Spleen (tissue), 11 donors: ENCODE measurements at regions not wholly inside any gene's neighbourhood (a gene's known extent, or its start where the extent isn't known, plus 50 kb on each side); places are given as distances from the start of the nearest gene placed in this dataset.

Experiments used
- DNase-seq: peaks from one replicate; pipeline ENCODE4 v3.0.0-alpha.2; 2020
- H3K27ac ChIP-seq, 8 donors: fragments of 200-600 bp; sonication (generic) in 7 of 8; 1 replicate in 4 of 8; 2 replicates in 4 of 8; pipeline versions ENCODE4 v1.5.0 to v1.8.0; 2016 to 2021; ENCODE audit warnings: inconsistent platforms in 4 of 8, mild to moderate bottlenecking in 4 of 8, moderate library complexity in 1 of 8
- H3K27me3 ChIP-seq, 7 donors: fragments of 200-600 bp; sonication (generic) in 6 of 7; replicated peaks in 1 of 7; 1 replicate in 4 of 7; 2 replicates in 3 of 7; pipeline versions ENCODE4 v1.5.0 to v1.8.0; 2016 to 2021; ENCODE audit warnings: inconsistent platforms in 3 of 7, mild to moderate bottlenecking in 1 of 7
- H3K36me3 ChIP-seq, 6 donors: fragments of 200-600 bp; sonication (generic) in 5 of 6; 1 replicate in 4 of 6; 2 replicates in 2 of 6; pipeline versions ENCODE4 v1.5.0 to v1.8.0; 2016 to 2021; ENCODE audit warnings: inconsistent platforms in 2 of 6
- H3K4me1 ChIP-seq, 6 donors: fragments of 200-600 bp; sonication (generic) in 5 of 6; 1 replicate in 3 of 6; 2 replicates in 3 of 6; pipeline versions ENCODE4 v1.5.0 to v1.8.0; 2016 to 2021; ENCODE audit warnings: inconsistent platforms in 3 of 6
- H3K4me3 ChIP-seq, 8 donors: fragments of 200-600 bp; sonication (generic) in 7 of 8; 1 replicate in 4 of 8; 2 replicates in 4 of 8; pipeline versions ENCODE4 v1.5.0 to v1.8.0; 2016 to 2021; ENCODE audit warnings: inconsistent platforms in 4 of 8, mild to moderate bottlenecking in 4 of 8, moderate library complexity in 2 of 8
- H3K9me3 ChIP-seq, 8 donors: fragments of 200-600 bp; sonication (generic) in 7 of 8; 1 replicate in 4 of 8; 2 replicates in 4 of 8; pipeline versions ENCODE4 v1.5.0 to v1.8.0; 2016 to 2021; ENCODE audit warnings: inconsistent platforms in 4 of 8
- CTCF ChIP-seq, 11 experiments: fragments of 200-600 bp in 7 of 11; fragments of 450-650 bp in 4 of 11; sonication (generic) in 4 of 11; IDR thresholded peaks in 8 of 11; conservative IDR thresholded peaks in 3 of 11; 1 replicate in 7 of 11; 2 replicates in 4 of 11; pipeline versions ENCODE4 v1.4.0 to v1.8.0; 2016 to 2021; ENCODE audit warnings: antibody characterized with exemption in 11 of 11, inconsistent platforms in 4 of 11, mild to moderate bottlenecking in 1 of 11
- POLR2A ChIP-seq, 3 donors: fragments of 450-650 bp; IDR thresholded peaks; one replicate each; pipeline ENCODE4 v1.5.1; 2017; ENCODE audit warnings: antibody characterized with exemption in 3 of 3, mild to moderate bottlenecking in 1 of 3
- POLR2AphosphoS5 ChIP-seq, 3 donors: sonication (generic); formaldehyde crosslinking; IDR thresholded peaks; one replicate each; pipeline ENCODE4 v1.5.1; 2017; ENCODE audit warnings: antibody characterized with exemption in 3 of 3
- WGBS, 5 donors: extraction: QIAGEN DNeasy Blood & Tissue Kit in 3 of 5; methylation state at CpG; one replicate each; pipeline versions ENCODE4 v1.1.5 to v1.1.7; 2013 to 2018; 5-methylcytosine and 5-hydroxymethylcytosine counted together
- intact Hi-C: fragments of 100-400 bp; cut with DNase I; formaldehyde crosslinking; loops from one replicate; pipeline ENCODE4 v1.15.0; 2023; ENCODE audit warnings: low total_unique reads
- donor health status: healthy with polysubstance abuse.
- donor health status: DM: no; HTN: no; CAD: no; lungs with moderate emphysema.
- donor health status: DM: no; HTN: no; CAD: no.
- donor health status: Bipolar disorder and iron deficiency.
- donor health status: healthy.
- donor health status: DM: no; HTN: no; CAD: no.
- donor health status: DM: yes; HTN: yes; CAD: no.

DNA sequence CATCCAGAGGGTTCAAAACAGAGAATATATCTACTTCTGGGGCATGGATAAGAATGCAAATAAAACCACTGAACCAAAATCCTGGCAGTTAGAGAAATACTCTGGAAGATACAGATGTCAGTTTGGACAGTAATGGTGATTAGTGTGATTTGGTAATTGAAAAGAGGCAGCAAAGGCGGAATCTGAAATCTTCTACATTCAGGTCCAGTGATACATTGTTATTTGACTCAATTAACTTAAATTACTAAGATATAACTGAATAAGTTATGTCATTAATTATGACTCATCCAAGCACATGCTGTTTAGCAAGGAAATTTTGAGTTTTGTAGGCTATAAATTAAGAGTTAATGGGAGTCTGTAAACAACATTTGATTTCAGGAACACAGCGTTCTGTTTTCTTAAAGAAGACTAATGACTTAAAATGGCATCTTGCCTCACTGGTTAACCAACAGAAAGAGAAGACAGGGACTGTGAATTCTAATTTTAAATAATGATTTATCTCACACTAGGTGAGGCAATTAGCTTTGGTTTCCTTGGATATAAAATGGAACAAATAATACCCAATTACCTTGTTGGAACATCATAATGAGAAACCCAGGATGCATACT, 937.1 kb downstream of the PDHA2 start:
- no peak overlapping the region for H3K4me3 ChIP-seq
- TF ChIP-seq POLR2AphosphoS5 (IDR thresholded peaks at IDR 0.05) (no peak), POLR2A (IDR thresholded peaks at IDR 0.05) (no peak), CTCF (IDR thresholded peaks at IDR 0.05 in 8 of 11, conservative IDR thresholded peaks at IDR 0.05 in 3 of 11) (no peak)
- DNase-seq: no peak
- H3K4me1 ChIP-seq: no peaks in the 10 kb centered on the region
- WGBS, 5 donors: 63 to 83% (median 76%) methylated on average over 2 of the region's 2 CpGs
- no peaks in the 10 kb centered on the region for H3K9me3 ChIP-seq
- no peaks in the 10 kb centered on the region for H3K27me3 ChIP-seq
- no peaks in the 10 kb centered on the region for H3K36me3 ChIP-seq
- intact Hi-C loops: no loop called here
- H3K27ac ChIP-seq: no peak overlapping the region

- intact Hi-C loops: no loop called here
- Histone ChIP-seq H3K27me3 (no peaks in the 10 kb centered on the region), H3K4me3 (no peak overlapping the region), H3K9me3 (no peaks in the 10 kb centered on the region), H3K27ac (no peak overlapping the region), H3K4me1 (no peaks in the 10 kb centered on the region), H3K36me3 (no peaks in the 10 kb centered on the region)
- TF ChIP-seq POLR2AphosphoS5 (IDR thresholded peaks at IDR 0.05) (no peak), CTCF (IDR thresholded peaks at IDR 0.05 in 8 of 11, conservative IDR thresholded peaks at IDR 0.05 in 3 of 11) (no peak), POLR2A (IDR thresholded peaks at IDR 0.05) (no peak)
- WGBS, 5 donors: 72 to 90% (median 83%) methylated on average over 4 of the region's 4 CpGs
- no peak for DNase-seq
These were observed 944.4 kb downstream of the PDHA2 start for GRCh38 chr4:96784336-96784735.

DNA sequence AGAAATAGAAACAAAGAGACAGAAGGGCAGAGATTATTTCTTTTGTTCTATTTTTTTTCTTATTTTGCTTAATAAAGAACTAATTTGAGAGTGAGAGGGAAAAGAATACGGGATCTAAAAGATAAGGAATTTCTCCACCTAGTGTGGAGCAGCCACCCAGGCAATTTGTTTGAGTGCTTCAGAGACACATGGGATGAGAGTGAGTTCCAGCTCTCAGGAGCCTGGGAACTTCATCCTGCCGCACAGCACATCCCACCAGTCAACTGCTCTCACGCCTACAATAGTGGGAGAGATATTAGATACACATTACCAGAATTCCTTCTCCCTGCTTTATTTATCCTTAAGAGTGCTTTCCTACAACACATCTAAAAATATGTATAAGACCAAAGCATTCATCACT, 946.4 kb downstream of the PDHA2 start:
- 70 to 89% (median 77%) methylated on average over 3 of the region's 3 CpGs for WGBS, 5 donors
- Histone ChIP-seq H3K4me3 (no peak overlapping the region), H3K27ac (no peak overlapping the region), H3K4me1 (no peaks in the 10 kb centered on the region), H3K27me3 (no peaks in the 10 kb centered on the region), H3K36me3 (no peaks in the 10 kb centered on the region), H3K9me3 (no peaks in the 10 kb centered on the region)
- no peak for DNase-seq
- no peak for TF ChIP-seq POLR2AphosphoS5 (IDR thresholded peaks at IDR 0.05)
- TF ChIP-seq POLR2A (IDR thresholded peaks at IDR 0.05): no peak
- TF ChIP-seq CTCF (IDR thresholded peaks at IDR 0.05 in 8 of 11, conservative IDR thresholded peaks at IDR 0.05 in 3 of 11): no peak
- intact Hi-C loops: no loop called here

GRCh38 chr4:96787766-96788165, 947.9 kb downstream of the PDHA2 start:
- TF ChIP-seq CTCF (IDR thresholded peaks at IDR 0.05 in 8 of 11, conservative IDR thresholded peaks at IDR 0.05 in 3 of 11): no peak
- TF ChIP-seq POLR2A (IDR thresholded peaks at IDR 0.05): no peak
- no peak for TF ChIP-seq POLR2AphosphoS5 (IDR thresholded peaks at IDR 0.05)
- no peak overlapping the region for H3K4me3 ChIP-seq
- no peak for DNase-seq
- intact Hi-C loops: no loop called here
- no peaks in the 10 kb centered on the region for H3K9me3 ChIP-seq
- H3K27me3 ChIP-seq: no peaks in the 10 kb centered on the region
- 71 to 92% (median 76%) methylated on average over 1 of the region's 1 CpG for WGBS, 5 donors
- H3K27ac ChIP-seq: no peak overlapping the region
- no peaks in the 10 kb centered on the region for H3K36me3 ChIP-seq
- H3K4me1 ChIP-seq: no peaks in the 10 kb centered on the region
